Right hindlimb (tissue), 1 donor: ENCODE measurements at regions not wholly inside any gene's neighbourhood (a gene's known extent, or its start where the extent isn't known, plus 50 kb on each side); places are given as distances from the start of the nearest gene placed in this dataset.
A peak's percentile ranks its signal among the peaks of the same experiment; 100 is the strongest.

Source experiments
- DNase-seq: peaks from one replicate; pipeline ENCODE4 v3.0.0-alpha.2; 2018

DNA sequence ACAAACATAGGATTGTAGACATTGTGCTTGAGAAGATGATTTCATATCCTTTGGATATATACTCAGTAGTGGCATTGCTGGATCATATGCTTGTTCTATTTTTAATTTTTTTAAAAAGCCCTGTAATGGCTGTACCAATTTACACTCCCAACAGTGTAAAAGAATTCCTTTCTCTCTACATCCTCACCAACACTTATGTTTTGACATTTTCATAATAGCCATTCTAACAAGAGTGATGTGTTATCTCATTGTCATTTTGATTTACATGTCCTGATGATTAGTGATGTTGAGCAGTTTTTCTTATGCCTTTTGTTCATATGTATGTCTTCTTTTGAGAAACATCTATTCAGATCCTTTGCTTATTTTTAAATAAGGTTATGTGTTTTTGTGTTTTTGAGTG is 1039.2 kb upstream of the GOT2 start:
- DNase-seq, result no peak

DNA sequence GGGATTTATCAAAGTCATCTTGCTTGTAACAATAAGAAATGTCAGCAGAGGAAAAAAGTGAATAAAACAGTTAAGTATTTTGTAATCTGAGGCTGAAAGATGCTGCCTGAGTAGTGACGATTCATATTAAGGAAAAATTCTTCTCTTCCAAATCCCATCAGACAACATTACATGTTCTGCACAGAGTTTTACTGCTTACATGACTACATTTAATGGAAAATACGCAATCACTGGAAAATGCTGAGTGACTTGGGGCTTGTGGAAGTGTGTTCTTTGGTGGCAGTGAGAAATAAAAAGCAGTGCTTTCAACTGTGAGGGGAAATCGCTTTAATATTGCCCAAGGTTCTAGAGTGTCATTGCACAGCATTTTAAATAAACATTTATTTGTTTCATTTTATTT is 1025.2 kb upstream of the GOT2 start:
- DNase-seq, result no peak

DNA sequence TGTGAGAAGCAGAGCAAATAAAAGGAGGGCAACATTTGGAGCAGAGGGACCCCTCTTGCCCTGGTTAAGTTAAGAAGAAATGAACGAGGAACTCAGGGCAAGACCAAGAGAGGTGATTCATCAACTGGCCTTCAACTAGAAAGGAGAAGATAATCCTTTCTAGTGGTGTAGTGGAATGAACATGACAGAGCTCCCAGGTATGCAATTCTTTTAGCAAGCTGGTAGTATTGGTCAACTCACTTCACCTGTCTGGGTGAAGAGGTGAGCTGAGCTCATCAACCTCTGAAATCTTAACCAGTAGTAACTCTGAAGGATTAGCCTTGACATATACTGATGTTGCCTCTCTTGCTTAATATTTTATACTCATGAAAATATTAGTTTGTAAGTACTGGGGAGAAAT is 1024.7 kb upstream of the GOT2 start:
- DNase-seq, result no peak

DNA sequence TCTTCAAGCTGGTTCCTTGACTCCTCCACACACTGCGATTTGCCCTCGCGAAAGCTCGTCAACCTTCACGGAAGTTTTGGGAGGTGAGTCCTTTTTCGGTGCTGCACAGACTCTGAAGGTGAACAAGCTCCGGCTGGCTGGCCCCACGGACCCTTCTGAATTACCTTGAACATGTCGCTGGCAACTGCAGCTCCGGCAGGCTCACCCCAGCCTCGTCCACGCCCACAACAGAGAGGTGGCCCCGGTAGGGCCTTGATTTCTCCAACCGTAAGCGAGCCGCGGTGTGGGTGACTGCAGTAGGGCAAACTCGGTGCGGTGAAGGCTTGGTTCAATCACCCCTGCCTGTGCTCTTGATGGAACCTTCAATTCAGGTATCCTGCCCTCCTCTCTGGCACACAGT is 1020.7 kb upstream of the GOT2 start:
- DNase-seq, result no peak

DNA sequence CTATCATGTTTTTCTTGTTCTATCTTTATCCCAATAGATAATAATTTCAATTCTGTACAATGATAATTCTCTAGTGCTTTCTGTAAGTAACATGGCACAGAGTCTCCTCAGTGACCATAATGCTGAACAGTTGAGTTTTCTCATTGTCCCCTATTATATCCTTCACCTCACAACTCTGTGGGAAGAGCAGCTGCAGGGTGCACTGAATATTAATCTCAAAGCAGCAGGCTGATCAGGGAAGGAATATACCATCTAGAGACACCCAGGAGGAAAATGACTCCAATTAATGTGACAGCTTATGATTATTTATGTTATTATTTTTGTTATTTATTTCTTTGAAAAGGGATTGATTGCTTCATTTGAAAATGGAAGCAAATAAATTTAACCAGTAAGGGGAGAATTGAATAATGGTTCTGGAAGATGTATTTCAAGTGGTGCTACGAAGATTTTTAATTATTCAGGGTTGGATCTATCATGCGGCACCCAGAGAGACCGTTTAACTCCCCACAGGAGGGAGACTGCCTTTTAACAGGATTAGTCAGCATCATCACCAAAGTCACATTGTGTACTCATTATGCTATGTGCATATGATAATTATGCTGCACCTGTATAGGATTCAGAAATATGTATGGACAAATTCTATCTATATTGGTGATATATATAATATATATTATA is 1015.7 kb upstream of the GOT2 start:
- DNase-seq, result no peak

DNA sequence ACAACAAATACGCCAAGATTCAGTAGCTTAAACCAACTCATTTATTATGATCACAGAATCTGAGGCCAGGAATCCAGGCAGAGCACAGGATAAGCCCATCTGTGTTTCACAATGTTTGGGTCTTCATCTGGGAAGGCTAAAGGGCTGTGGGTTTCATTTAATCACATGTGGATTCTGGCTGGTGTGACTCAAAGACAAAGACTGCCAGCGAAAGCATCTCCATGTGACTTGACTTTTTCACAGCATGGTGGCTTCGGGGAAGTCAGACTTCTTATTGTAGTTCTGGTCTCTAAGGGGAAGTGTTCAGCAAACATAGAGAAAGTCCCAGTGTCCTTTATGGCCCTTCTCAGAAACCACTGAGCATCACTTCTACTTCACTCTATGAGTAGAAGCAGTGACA is 1014.4 kb upstream of the GOT2 start:
- no peak for DNase-seq

DNA sequence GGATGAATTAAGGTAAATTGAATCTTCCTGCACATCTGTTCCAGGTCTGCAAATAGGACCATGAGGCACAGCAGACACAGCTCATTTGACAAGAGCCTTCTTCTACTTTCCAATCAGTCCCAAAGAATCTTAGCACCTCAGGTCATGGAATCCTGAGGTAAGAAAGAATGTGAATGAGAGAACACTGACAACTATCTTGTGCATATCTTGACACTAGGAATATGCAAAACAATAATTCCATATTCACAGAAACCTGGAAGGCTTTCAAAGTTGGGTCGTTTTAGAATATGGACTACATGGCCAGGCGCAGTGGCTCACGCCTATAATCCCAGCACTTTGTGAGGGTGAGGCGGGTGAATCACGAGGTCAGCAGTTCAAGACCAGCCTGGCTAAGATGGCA is 1009.4 kb upstream of the GOT2 start:
- DNase-seq, result no peak

DNA sequence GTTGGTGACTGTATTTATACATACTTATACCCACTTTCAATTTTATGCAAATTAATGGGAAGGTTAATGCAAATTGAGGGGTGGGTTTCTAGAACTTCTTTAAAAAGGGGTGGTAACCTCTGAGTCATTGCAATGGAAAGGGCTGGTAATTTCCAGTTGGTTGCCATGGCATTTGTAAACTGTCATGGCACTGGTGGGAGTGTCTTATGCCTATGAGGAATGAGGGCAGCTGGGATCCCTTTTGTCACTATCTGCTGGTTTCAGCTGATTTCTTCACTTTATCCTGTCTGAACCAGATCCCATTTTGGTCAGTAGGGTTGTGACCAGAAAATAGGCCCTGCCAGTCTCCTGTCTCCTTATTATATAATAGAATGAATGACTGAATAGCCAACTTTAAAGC is 1006.7 kb upstream of the GOT2 start:
- no peak for DNase-seq

DNA sequence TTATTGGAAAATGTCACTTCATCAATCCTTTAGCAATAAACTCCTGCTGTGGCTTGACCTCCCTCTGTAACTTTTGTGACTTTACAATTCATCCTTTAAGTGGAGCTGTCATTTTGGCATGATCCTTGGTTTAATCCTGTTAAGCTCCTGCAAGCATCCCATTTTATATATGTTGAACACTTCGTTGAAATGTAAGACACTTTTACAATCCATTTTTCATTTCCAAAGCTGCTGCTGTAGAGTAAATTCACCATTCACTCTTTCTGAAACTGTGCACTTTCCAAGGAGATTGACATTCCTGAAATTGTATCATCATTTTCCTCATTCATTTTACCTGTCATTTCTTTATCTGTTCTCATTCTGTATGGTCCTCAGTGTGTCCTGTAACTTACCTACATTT is 1003.2 kb upstream of the GOT2 start:
- no peak for DNase-seq

DNA sequence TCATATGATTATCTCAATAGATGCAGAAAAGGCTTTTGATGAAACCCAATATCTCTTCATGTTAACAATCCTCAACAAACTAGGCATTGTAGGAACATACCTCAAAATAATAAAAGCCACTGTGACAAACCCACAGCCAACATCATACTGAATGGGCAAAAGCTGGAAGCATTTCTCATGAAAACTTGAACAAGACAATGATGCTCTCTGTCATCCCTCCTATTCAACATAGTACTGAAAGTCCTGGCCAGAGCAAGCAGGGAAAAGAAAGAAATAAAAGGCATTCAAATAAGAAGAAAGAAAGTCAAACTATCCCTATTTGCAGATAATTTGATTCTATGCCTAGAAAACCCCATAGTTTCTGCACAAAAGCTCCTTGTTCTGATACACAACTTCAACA is 999.2 kb upstream of the GOT2 start:
- DNase-seq, result no peak

DNA sequence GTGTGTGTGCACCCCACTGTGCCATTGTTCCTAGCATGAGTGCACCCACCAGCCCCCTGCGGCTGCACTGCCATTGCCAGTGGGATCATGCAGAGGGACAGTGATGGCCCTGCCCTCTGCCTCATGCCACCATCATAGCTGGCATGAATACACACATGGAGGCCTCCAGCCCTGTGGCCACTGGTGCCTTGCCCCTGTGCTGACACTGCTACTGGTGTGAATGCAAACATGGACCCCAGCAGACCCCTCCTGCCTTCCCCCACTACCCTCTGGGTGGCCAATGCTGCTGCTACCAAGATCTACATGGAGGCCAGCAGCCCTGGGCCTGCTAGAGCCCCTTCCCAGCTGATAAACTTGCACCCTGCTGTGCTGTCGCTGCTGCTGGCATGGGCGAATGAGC is 995.5 kb upstream of the GOT2 start:
- DNase-seq, result no peak

DNA sequence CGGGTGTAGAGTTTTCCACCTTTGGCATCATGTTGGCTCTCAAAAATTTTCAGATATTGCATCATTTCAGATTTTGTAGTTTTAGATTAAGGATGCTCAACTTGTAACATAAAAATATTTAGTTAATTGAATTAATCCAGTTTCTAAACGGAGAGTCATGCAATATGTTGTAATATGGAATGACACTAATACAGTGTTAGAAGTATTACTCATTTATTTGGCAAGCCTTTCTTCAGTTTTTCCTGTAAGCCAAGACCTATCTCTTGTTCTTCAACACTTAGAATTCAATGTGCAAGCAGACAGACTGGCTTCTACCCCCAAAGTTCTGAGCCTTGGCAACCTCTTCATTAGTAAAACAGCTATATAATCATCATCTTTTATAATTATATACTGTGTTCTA is 985.0 kb upstream of the GOT2 start:
- no peak for DNase-seq

DNA sequence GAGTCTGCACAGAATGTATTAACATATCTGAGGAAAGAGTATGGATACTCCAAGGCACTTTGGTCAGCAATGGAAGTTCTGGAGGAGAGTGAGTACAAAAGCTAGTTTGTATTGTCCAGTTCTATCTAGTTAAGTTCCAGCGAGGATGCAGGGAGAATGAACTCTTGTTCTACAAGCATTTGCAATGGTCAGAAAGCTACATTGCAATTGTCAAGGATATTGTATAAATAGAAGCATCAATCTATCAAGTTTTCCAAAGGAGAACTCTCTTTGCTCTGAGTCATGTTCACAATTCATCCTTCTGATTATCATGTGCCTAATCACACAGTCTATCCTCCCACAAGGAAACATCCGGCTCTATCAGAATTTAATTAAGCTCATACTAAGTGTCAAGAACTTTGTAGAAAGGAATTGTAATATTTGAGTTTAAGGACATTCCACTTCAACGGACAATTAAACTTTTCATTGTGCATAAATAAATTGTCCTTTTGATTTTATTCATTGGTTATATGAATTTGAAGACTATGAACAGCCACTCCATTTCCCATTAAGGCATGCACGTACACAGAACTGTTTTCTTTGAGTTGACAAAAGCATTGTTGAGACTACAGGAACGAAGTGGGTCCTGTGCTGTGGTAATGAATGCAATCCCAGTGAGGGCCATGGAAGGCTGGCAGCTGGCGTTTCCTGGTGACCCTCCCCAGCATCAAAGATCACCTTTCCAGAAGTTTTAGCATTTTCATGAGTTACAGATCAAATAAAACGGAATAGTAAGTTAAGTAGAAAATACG is 973.5 kb upstream of the GOT2 start:
- DNase-seq, result no peak

DNA sequence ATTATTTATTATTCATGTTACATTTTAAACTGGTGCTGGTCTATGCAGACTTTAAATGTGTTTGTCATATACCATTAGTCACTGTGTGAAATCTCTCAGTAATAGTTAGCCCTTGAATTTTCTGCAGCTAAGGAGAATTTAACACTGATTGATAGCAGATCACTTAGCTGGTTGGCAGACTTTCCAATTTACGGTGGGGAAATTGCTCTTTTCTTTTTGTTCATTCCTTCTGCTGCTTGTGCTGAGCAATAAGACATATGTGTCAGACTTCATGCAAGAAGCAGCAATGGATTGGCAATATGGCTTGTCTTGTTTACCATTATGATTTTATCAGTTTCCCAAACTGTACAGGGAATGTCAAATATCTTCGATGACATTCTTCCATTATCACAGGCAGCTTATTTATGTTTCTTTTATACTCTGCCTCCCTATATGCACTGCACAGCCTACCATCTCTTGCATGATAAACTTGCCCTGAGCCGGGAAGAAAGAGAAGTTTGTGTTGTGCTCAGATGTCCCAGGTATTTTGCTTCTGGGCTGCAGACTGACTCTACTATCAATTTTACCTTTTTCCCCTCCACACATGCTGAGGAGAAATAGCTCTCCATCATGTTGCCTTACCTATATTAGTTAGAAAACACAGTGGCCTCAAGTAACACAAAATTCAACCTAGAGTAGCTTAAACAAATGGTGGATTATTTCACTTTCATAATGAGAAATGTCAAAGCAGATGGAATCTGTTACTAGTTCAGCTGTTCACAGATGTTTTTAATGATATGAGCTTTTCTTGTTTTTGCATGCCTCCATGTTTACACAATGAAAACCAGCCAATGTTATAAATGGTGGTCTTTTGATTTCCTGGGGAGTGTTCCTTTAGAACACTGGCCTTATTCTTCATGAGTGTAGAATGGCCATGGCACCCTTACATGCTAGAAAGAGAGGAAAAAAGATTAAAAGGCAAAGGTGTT is 968.1 kb upstream of the GOT2 start:
- no peak for DNase-seq

DNA sequence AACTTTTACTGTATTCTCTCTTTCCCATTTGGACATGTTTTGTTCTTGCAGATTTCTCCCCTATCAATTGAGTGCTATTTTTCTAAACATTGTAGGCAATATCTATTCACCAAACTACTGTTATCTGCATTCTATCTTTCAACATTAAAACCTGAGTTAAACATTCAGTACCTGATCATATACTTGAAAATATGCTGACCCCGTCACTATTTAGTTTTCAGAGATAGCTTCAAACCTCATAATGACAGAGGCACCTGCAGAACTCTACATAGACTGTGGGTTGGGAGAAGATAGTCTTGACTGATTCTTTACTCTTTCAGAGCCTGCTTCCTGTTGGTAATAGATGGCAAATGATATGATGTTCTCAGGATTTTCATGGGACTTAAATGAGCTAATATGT is 965.7 kb upstream of the GOT2 start:
- DNase-seq, result no peak

DNA sequence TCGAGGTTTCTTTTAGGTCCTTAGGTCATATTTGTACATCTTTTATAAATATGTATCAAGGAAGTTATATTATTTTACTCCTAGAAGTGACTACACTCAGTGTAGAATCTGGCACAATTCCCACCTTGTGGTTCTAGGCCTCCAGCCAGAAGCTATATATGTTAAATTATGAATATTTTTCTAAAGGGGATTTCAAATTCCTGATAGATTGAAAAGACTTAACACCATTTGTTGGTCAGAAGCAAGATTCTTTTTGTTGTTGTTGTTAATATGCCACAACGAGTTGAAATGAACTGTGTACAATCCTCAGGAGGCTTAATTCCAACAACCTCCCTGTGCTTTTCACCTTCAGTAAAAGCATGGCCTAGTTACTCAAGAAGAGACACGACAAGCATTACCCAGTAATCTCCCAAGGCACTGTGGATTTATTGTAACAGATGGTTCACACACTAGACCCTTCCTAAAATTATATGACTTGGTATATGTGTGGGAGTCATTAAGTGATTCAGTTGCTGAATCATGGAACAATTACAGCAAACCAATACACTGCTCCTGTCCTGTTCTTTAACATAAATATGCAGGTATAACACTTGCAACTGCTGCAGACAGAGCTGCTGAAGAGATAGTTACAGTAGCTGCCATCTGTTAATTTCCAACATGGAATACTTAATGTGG is 964.4 kb upstream of the GOT2 start:
- DNase-seq, result peak; percentile 20

DNA sequence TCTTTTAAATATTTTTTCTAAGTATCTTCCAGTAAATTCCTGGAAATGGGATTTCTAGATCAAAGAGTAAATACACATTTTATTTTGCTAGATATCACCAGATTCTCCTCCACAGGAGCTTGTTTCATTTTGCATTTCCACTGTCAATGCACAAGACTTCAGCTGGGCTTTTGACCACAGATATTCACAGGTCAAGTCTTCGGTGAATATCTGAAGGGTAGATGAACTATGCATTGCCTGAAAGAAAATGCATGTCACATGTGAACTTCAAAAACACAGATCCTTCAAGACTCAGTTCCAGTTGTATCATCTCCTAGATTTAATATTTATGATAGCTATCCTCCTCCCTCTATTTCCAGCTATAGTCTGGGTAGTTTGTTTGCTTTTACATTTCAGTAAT is 963.6 kb upstream of the GOT2 start:
- no peak for DNase-seq

DNA sequence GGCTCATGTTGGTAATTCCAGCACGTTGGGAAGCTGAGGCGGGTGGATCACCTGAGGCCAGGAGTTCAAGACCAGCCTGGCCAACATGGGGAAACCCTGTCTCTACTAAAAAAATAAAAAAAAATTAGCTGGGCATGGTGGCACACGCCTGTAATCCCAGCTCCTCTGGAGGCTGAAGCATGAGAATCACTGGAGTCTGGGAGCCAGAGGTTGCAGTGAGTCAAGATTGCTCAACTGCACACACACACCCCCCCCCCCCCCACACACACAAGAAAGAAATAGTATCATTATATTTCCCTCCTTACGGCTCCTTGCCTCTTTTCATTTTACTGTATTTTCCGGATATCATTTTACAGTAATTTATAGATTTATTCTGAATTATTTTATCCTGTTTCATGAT is 963.1 kb upstream of the GOT2 start:
- no peak for DNase-seq

DNA sequence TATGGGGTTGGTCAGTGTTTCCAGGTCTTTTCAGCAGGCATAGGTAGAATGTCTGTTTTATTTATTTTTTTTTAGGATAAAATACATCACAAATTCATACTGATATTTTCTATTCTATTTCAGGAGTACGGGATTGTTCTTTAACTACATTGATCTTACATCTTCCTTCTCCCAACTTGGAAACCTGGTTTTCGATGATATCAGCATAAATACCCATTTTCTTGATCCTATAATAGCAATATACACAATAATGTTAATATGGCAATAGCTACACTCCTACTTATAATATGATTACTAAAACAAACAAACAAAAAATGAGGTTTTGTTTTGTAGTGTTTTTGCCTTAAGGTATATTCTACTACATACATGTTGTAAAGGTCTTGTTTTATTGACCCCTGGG is 962.4 kb upstream of the GOT2 start:
- DNase-seq, result no peak

DNA sequence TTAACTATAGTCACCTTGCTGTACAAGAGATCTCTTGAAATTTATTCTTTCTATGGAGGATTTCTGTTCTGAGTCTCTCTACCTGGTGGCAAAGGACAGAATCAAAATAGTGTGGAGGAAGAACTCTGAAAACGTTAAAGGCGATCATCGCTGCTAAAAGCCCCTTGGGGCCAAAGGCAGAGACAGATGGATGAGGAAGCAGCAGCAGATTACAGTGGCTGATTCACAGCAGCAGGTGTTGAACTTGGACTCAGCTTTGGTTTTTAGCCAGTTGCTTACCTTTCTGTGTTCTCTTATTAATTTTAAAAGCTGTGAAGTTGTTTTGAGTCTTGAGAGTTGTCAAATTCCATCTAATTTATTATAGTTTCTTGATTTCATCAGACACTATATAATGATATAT is 956.1 kb upstream of the GOT2 start:
- no peak for DNase-seq

DNA sequence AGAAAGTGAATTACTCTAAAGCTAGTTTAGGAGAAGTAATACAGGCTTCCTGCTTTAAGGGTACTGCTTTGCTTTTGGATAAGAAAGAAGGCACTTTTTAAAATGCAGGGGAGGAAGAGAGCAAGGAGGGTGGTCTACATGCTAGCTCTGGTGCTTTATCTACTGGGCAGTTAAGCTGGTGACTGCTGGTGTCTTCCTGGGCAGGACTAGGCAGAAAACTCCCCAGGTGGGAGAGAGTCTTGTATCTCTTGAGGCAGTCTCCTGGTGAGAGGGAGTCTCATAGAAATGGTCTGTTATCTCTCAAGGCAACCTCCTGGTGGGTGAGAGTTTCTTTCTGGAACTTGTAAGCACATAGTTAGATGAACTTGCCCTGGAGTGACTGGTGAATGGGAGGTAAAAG is 953.9 kb upstream of the GOT2 start:
- DNase-seq, result no peak

DNA sequence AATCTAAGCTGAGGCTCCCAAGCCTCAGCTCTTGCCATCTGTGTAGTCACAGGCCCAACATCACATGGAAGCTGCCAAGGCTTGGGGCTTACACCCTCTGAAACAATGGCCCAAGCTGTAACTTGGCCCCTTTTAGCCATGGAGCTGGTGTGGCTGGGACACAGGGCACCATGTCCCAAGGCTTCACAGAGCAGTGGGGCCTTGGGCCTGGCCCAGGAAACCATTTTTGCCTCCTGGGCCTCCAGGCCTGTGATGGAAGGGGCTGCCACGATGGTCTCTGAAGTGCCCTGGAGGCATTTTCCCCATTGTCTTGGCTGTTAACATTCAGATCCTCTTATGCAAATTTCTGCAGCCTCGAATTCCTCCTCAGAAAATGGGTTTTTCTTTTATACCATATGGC is 952.3 kb upstream of the GOT2 start:
- no peak for DNase-seq

DNA sequence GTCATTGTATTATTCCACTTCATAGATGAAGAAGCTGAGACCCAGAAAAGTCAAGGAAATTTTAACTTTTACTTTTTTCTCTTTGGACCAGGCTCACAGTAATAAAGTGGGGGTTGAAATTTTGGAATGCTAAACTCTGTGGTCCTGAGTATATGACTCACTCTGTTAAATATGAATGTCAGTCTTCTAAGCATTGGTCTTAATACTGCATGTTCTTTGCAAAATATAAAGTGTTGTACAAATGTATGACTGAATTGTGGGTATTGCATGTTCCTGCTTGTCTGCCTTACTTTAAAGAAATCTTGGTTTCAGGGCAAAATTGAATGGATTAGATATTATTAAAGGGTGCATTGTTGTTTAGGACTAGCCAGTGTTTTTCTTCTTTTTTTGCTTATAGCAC is 950.8 kb upstream of the GOT2 start:
- DNase-seq, result no peak
